HG03066 (cell line): ENCODE measurements at regions not wholly inside any gene's neighbourhood (a gene's known extent, or its start where the extent isn't known, plus 50 kb on each side); places are given as distances from the start of the nearest gene placed in this dataset.

Source experiments
- ATAC-seq: cut with Tn5 transposase; IDR thresholded peaks from one replicate; pipeline ENCODE4 v1.9.1; 2021; ENCODE audit warnings: low read depth; ENCODE audit not compliant: unreplicated experiment

- no peak for ATAC-seq
These were observed 143.7 kb downstream of the ACTBL2 start for GRCh38 chr5:57338868-57339340.

- peak; percentile 65 for ATAC-seq
These were observed 144.3 kb downstream of the ACTBL2 start for GRCh38 chr5:57338068-57338867.

- ATAC-seq = no peak
These were observed 147.4 kb downstream of the ACTBL2 start for GRCh38 chr5:57335092-57335660.

GRCh38 chr5:57334475-57334874 is 148.1 kb downstream of the ACTBL2 start:
- ATAC-seq = no peak

- no peak for ATAC-seq
These were observed 150.2 kb downstream of the ACTBL2 start for GRCh38 chr5:57332361-57332760.

GRCh38 chr5:57327561-57328367 is 153.9 kb downstream of the GPBP1 start:
- no peak for ATAC-seq

GRCh38 chr5:57325678-57326397 is 152.0 kb downstream of the GPBP1 start:
- no peak for ATAC-seq

- no peak for ATAC-seq
These were observed 151.0 kb downstream of the GPBP1 start for GRCh38 chr5:57324861-57325260.

- no peak for ATAC-seq
These were observed 150.3 kb downstream of the GPBP1 start for GRCh38 chr5:57324181-57324580.

- ATAC-seq = no peak
These were observed 146.7 kb downstream of the GPBP1 start for GRCh38 chr5:57320582-57320981.

GRCh38 chr5:57319628-57320027 is 145.8 kb downstream of the GPBP1 start:
- ATAC-seq = no peak

GRCh38 chr5:57318251-57318650 is 144.4 kb downstream of the GPBP1 start:
- ATAC-seq = no peak

GRCh38 chr5:57317341-57317740 is 143.5 kb downstream of the GPBP1 start:
- no peak for ATAC-seq

- ATAC-seq = no peak
These were observed 143.0 kb downstream of the GPBP1 start for GRCh38 chr5:57316798-57317327.

- ATAC-seq = no peak
These were observed 142.1 kb downstream of the GPBP1 start for GRCh38 chr5:57315941-57316340.
